Caco-2 (cell line): ENCODE measurements at regions not wholly inside any gene's neighbourhood (a gene's known extent, or its start where the extent isn't known, plus 50 kb on each side); places are given as distances from the start of the nearest gene placed in this dataset.
A peak's percentile ranks its signal among the peaks of the same experiment; 100 is the strongest.

Experiments used
- BruUV-seq: library from RNA; stranded (reverse); fragments of 400-500 nt; replicated peaks from 2 replicates; lab custom pipeline; 2021; lab: Mats Ljungman, UMichigan
- CTCF ChIA-PET: fragments of 300-600 bp; sonication (Branson Sonifier 250); formaldehyde crosslinking; loops from one replicate; lab custom pipeline; 2022; ENCODE audit warnings: antibody characterized with exemption; lab: Charles Lee
- POLR2A ChIA-PET: fragments of 300-600 bp; sonication (Branson Sonifier 250); formaldehyde crosslinking; loops from one replicate; lab custom pipeline; 2022; ENCODE audit warnings: antibody characterized with exemption; lab: Charles Lee
- DNase-seq, 2 experiments: peaks; one replicate each; pipeline versions ENCODE4 v3.0.0 to v3.0.0-alpha.2; 2020 to 2022
- H3K27me3 ChIP-seq: replicated peaks from 2 replicates; pipeline ENCODE4 v1.6.0; 2011; ENCODE audit warnings: low read length; ENCODE audit not compliant: control insufficient read depth, insufficient read depth
- H3K36me3 ChIP-seq: 2 replicates; pipeline ENCODE4 v1.5.1; 2011; ENCODE audit warnings: low read length; ENCODE audit not compliant: control insufficient read depth, insufficient read depth
- H3K4me1 ChIP-seq: fragments of 250-450 bp; sonication (Bioruptor Pico); 2 replicates; pipeline ENCODE4 v1.5.1; 2020; ENCODE audit warnings: mild to moderate bottlenecking
- H3K4me3 ChIP-seq: 2 replicates; pipeline ENCODE4 v1.5.1; 2011; ENCODE audit warnings: low read depth, mild to moderate bottlenecking, control low read depth, low read length
- H3K9me3 ChIP-seq: fragments of 250-450 bp; sonication (Bioruptor Pico); 2 replicates; pipeline ENCODE4 v1.5.1; 2020; ENCODE audit warnings: mild to moderate bottlenecking, moderate library complexity
- H3K27ac Mint-ChIP-seq: one replicate; pipeline ENCODE4 v1.8.0; 2022; ENCODE audit warnings: mixed read lengths; ENCODE audit not compliant: unreplicated experiment
- H3K27me3 Mint-ChIP-seq: one replicate; pipeline ENCODE4 v1.8.0; 2022; ENCODE audit warnings: mixed read lengths; ENCODE audit not compliant: insufficient read depth, unreplicated experiment
- H3K36me3 Mint-ChIP-seq: one replicate; pipeline ENCODE4 v1.8.0; 2022; ENCODE audit warnings: mild to moderate bottlenecking, mixed read lengths; ENCODE audit not compliant: insufficient read depth, unreplicated experiment
- H3K4me1 Mint-ChIP-seq: one replicate; pipeline ENCODE4 v1.8.0; 2022; ENCODE audit warnings: low read depth, mixed read lengths; ENCODE audit not compliant: unreplicated experiment
- H3K4me3 Mint-ChIP-seq: one replicate; pipeline ENCODE4 v1.8.0; 2022; ENCODE audit warnings: mild to moderate bottlenecking, moderate library complexity, mixed read lengths; ENCODE audit not compliant: unreplicated experiment
- H3K9me3 Mint-ChIP-seq: one replicate; pipeline ENCODE4 v1.8.0; 2022; ENCODE audit warnings: mixed read lengths; ENCODE audit not compliant: unreplicated experiment
- CTCF ChIP-seq, 2 experiments: fragments of 200-600 bp in 1 of 2; IDR thresholded peaks; 1 replicate in 1 of 2; 2 replicates in 1 of 2; pipeline versions ENCODE4 v1.5.1 to v1.8.0; 2011 to 2022; ENCODE audit warnings: antibody characterized with exemption in 1 of 2, control low read depth in 1 of 2, inconsistent platforms in 1 of 2, low read depth in 1 of 2, low read length in 1 of 2, mild to moderate bottlenecking in 1 of 2, moderate library complexity in 1 of 2; ENCODE audit not compliant: insufficient read depth in 1 of 2, severe bottlenecking in 1 of 2, unreplicated experiment in 1 of 2
- intact Hi-C: fragments of 100-400 bp; cut with micrococcal nuclease; formaldehyde crosslinking; loops from one replicate; pipeline ENCODE4 v1.10.0; 2022; ENCODE audit not compliant: unreplicated experiment

DNA sequence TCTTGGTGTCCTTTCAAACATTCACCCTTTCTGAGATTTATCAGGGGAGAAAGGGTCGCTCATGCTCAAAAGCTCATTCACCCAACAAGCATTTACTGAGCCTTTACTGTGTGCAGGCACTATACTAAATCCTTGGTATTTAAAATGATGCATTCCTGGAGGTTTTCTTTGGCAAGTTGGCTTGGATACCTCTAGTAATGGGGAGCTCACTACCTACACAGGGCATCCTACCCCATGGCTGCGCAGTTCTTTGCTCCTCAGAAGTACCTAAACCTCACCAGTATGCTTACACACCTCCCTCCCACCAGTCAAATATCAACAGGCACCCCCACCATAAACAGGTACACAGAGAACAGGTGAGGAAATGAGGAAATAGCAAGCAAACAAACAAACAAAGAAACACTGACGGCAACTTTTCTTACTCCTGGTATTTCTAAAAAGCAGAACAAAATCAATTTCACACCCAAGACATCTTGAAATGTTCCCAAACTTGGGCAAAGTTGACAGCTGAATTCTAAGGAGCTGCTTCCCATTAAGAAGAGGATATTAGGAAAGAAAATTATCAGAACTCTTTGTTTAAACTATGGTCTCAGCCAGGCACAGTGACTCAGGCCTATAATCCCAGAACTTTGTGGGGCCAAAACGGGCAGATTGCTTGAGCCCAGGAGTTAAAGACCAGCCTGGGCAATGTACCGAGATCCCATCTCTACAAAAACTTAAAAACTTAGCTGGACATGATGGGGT, 104.8 kb downstream of the PSMG1 start:
- Histone ChIP-seq H3K4me1 (no peaks in the 10 kb centered on the region; the same call in 1 of the 2 replicates), H3K9me3 (peaks cover 9% of the 10 kb centered on the region; the same call in 1 of the 2 replicates), H3K27me3 (no peaks in the 10 kb centered on the region), H3K4me3 (no peak overlapping the region), H3K36me3 (no peaks in the 10 kb centered on the region)
- H3K4me3 Mint-ChIP-seq: no peak overlapping the region
- no peaks in the 10 kb centered on the region for H3K27me3 Mint-ChIP-seq
- ChIA-PET POLR2A (no interaction called here), CTCF (no interaction called here)
- BruUV-seq: no TSS peak
- H3K36me3 Mint-ChIP-seq: no peaks in the 10 kb centered on the region
- H3K4me1 Mint-ChIP-seq: peaks cover 11% of the 10 kb centered on the region
- no peak for TF ChIP-seq CTCF (IDR thresholded peaks at IDR 0.05; ENCODE audit: insufficient read depth in 1 of 2, low read depth in 1 of 2, low read length in 1 of 2, severe bottlenecking in 1 of 2, unreplicated experiment in 1 of 2)
- intact Hi-C loops: no loop called here
- no peak for DNase-seq
- peak overlapping the region; percentile 19 for H3K27ac Mint-ChIP-seq
- peaks cover 10% of the 10 kb centered on the region for H3K9me3 Mint-ChIP-seq

- BruUV-seq: no TSS peak
- no peaks in the 10 kb centered on the region for H3K27me3 Mint-ChIP-seq
- peaks cover 9% of the 10 kb centered on the region for H3K4me1 Mint-ChIP-seq
- no peak overlapping the region for H3K4me3 Mint-ChIP-seq
- H3K36me3 ChIP-seq: no peaks in the 10 kb centered on the region
- peaks cover 10% of the 10 kb centered on the region for H3K9me3 Mint-ChIP-seq
- H3K4me3 ChIP-seq: no peak overlapping the region
- DNase-seq: no peak
- no peak for TF ChIP-seq CTCF (IDR thresholded peaks at IDR 0.05; ENCODE audit: insufficient read depth in 1 of 2, low read depth in 1 of 2, low read length in 1 of 2, severe bottlenecking in 1 of 2, unreplicated experiment in 1 of 2)
- ChIA-PET POLR2A (no interaction called here), CTCF (no interaction called here)
- no peaks in the 10 kb centered on the region for H3K27me3 ChIP-seq
- H3K36me3 Mint-ChIP-seq: no peaks in the 10 kb centered on the region
- H3K27ac Mint-ChIP-seq: no peak overlapping the region
- no peaks in the 10 kb centered on the region; the same call in 1 of the 2 replicates for H3K4me1 ChIP-seq
- peaks cover 9% of the 10 kb centered on the region; the same call in 1 of the 2 replicates for H3K9me3 ChIP-seq
- intact Hi-C loops: no loop called here
Measured at GRCh38 chr21:39077876-39078275, 105.4 kb downstream of the PSMG1 start.

DNA sequence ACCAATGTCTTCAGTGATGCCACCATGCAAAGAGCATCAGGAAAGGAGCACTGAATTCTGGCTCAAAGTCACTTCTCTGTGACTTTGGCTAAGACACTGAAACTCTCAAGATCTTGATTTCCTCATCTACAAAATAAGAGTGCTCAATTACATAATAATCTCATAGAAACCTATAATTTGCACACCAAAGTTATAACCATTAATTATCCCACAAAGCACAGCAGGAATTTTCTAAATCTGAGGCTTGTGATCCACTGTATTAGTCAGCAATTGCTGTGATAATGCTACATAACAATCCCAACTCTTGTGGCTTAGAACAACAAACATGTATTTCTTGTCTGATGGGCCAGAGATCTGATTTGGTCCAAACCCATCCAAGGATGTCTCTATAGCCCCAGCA, 108.7 kb downstream of the PSMG1 start:
- no peak for TF ChIP-seq CTCF (IDR thresholded peaks at IDR 0.05; ENCODE audit: insufficient read depth in 1 of 2, low read depth in 1 of 2, low read length in 1 of 2, severe bottlenecking in 1 of 2, unreplicated experiment in 1 of 2)
- no peak overlapping the region for H3K4me3 Mint-ChIP-seq
- no peaks in the 10 kb centered on the region for H3K36me3 Mint-ChIP-seq
- H3K9me3 Mint-ChIP-seq: peaks cover 10% of the 10 kb centered on the region
- intact Hi-C loops: loop anchor here (5.0 kb wide), 1 partner anchor 42 kb away; no protein-coding TSS in a partner anchor
- H3K4me1 ChIP-seq: peaks cover 13% of the 10 kb centered on the region
- no TSS peak for BruUV-seq
- peaks cover 13% of the 10 kb centered on the region for H3K4me1 Mint-ChIP-seq
- H3K4me3 ChIP-seq: no peak overlapping the region
- peaks cover 9% of the 10 kb centered on the region; the same call in 1 of the 2 replicates for H3K9me3 ChIP-seq
- ChIA-PET POLR2A (no interaction called here), CTCF (no interaction called here)
- H3K27ac Mint-ChIP-seq: no peak overlapping the region
- no peaks in the 10 kb centered on the region for H3K27me3 Mint-ChIP-seq
- H3K36me3 ChIP-seq: no peaks in the 10 kb centered on the region
- H3K27me3 ChIP-seq: no peaks in the 10 kb centered on the region
- DNase-seq: no peak
